Esophagus squamous epithelium (tissue), 5 donors: ENCODE measurements at regions not wholly inside any gene's neighbourhood (a gene's known extent, or its start where the extent isn't known, plus 50 kb on each side); places are given as distances from the start of the nearest gene placed in this dataset.

Source experiments
- DNase-seq: peaks from one replicate; lab custom pipeline; 2025; lab: John Stamatoyannopoulos, UW
- H3K27ac ChIP-seq, 4 donors: fragments of 200-600 bp; sonication (generic); one replicate each; pipeline ENCODE4 v1.5.1; 2016 to 2019; ENCODE audit warnings: mild to moderate bottlenecking in 1 of 4
- H3K27me3 ChIP-seq, 4 donors: fragments of 200-600 bp; sonication (generic); 1 replicate in 3 of 4; 2 replicates in 1 of 4; pipeline versions ENCODE4 v1.5.1 to v1.6.0; 2017 to 2021; ENCODE audit warnings: antibody characterized with exemption in 1 of 4
- H3K36me3 ChIP-seq, 3 donors: fragments of 200-600 bp; sonication (generic); one replicate each; pipeline ENCODE4 v1.5.1; 2016 to 2019
- H3K4me1 ChIP-seq, 3 donors: fragments of 200-600 bp; sonication (generic); one replicate each; pipeline ENCODE4 v1.5.1; 2017 to 2019
- H3K4me3 ChIP-seq, 4 donors: fragments of 200-600 bp; sonication (generic); 1 replicate in 3 of 4; 2 replicates in 1 of 4; pipeline ENCODE4 v1.5.1; 2016 to 2019; ENCODE audit warnings: mild to moderate bottlenecking in 2 of 4, moderate library complexity in 1 of 4
- H3K9me3 ChIP-seq, 3 donors: fragments of 200-600 bp; sonication (generic); one replicate each; pipeline ENCODE4 v1.5.1; 2016 to 2019
- CTCF ChIP-seq, 6 experiments: fragments of 450-650 bp in 4 of 6; fragments of 200-600 bp in 2 of 6; sonication (generic) in 2 of 6; IDR thresholded peaks; one replicate each; pipeline ENCODE4 v1.5.1; 2016 to 2019; ENCODE audit warnings: antibody characterized with exemption in 6 of 6, mild to moderate bottlenecking in 4 of 6, moderate library complexity in 4 of 6
- POLR2A ChIP-seq, 4 donors: fragments of 450-650 bp; IDR thresholded peaks; one replicate each; pipeline ENCODE4 v1.6.1; 2017; ENCODE audit warnings: antibody characterized with exemption in 4 of 4, mild to moderate bottlenecking in 4 of 4, moderate library complexity in 3 of 4
- WGBS, 2 donors: methylation state at CpG; one replicate each; pipeline ENCODE4 v1.1.5; 2018; 5-methylcytosine and 5-hydroxymethylcytosine counted together
- intact Hi-C: fragments of 100-400 bp; cut with DNase I; formaldehyde crosslinking; loops from one replicate; pipeline ENCODE4 v1.15.0; 2022
- donor health status: DM: yes; HTN: yes; CAD: no.

GRCh38 chr3:13136426-13136825 is 63.2 kb upstream of the IQSEC1 start:
- Histone ChIP-seq H3K4me1 (no peaks in the 10 kb centered on the region), H3K36me3 (no peaks in the 10 kb centered on the region), H3K27me3 (peaks cover 0 to 18% (median 0%) of the 10 kb centered on the region in 4 donors), H3K9me3 (no peaks in the 10 kb centered on the region), H3K4me3 (no peak overlapping the region), H3K27ac (no peak overlapping the region)
- intact Hi-C loops, result no loop called here
- DNase-seq, result no peak
- 66 to 72% methylated on average over 11 of the region's 11 CpGs for WGBS, 2 donors
- no peak for TF ChIP-seq POLR2A (IDR thresholded peaks at IDR 0.05)
- TF ChIP-seq CTCF (IDR thresholded peaks at IDR 0.05), result no peak

- intact Hi-C loops, result no loop called here
- no peaks in the 10 kb centered on the region for H3K36me3 ChIP-seq
- no peaks in the 10 kb centered on the region for H3K9me3 ChIP-seq
- DNase-seq, result no peak
- 67 to 70% methylated on average over 3 to 7 of the region's 19 CpGs for WGBS, 2 donors
- no peak overlapping the region for H3K4me3 ChIP-seq
- H3K27ac ChIP-seq, result no peak overlapping the region
- no peaks in the 10 kb centered on the region for H3K4me1 ChIP-seq
- H3K27me3 ChIP-seq, result peaks cover 0 to 16% (median 0%) of the 10 kb centered on the region in 4 donors
- TF ChIP-seq CTCF (IDR thresholded peaks at IDR 0.05), result no peak
- no peak for TF ChIP-seq POLR2A (IDR thresholded peaks at IDR 0.05)
Observed at GRCh38 chr3:13135811-13136321, 62.6 kb upstream of the IQSEC1 start.

GRCh38 chr3:13135251-13135810 is 62.1 kb upstream of the IQSEC1 start:
- H3K27me3 ChIP-seq, result peaks cover 0 to 16% (median 0%) of the 10 kb centered on the region in 4 donors
- no peak overlapping the region for H3K27ac ChIP-seq
- no peak overlapping the region for H3K4me3 ChIP-seq
- 70 to 80% methylated on average over 2 to 5 of the region's 9 CpGs for WGBS, 2 donors
- H3K36me3 ChIP-seq, result no peaks in the 10 kb centered on the region
- no peaks in the 10 kb centered on the region for H3K4me1 ChIP-seq
- H3K9me3 ChIP-seq, result no peaks in the 10 kb centered on the region
- intact Hi-C loops, result no loop called here
- no peak for DNase-seq
- TF ChIP-seq CTCF (IDR thresholded peaks at IDR 0.05), result no peak
- no peak for TF ChIP-seq POLR2A (IDR thresholded peaks at IDR 0.05)

- TF ChIP-seq POLR2A (IDR thresholded peaks at IDR 0.05), result no peak
- TF ChIP-seq CTCF (IDR thresholded peaks at IDR 0.05), result no peak
- H3K4me1 ChIP-seq, result no peaks in the 10 kb centered on the region
- H3K36me3 ChIP-seq, result no peaks in the 10 kb centered on the region
- H3K27me3 ChIP-seq, result peaks cover 0 to 16% (median 0%) of the 10 kb centered on the region in 4 donors
- H3K4me3 ChIP-seq, result no peak overlapping the region
- H3K9me3 ChIP-seq, result no peaks in the 10 kb centered on the region
- no peak overlapping the region for H3K27ac ChIP-seq
- intact Hi-C loops, result no loop called here
- no peak for DNase-seq
- WGBS, 2 donors, result 91% methylated on average over 6 of the region's 8 CpGs; no CpG with 5 or more reads in 1 of the 2 donors
Observed at GRCh38 chr3:13134879-13135206, 61.6 kb upstream of the IQSEC1 start.

GRCh38 chr3:13134166-13134878 is 61.1 kb upstream of the IQSEC1 start:
- Histone ChIP-seq H3K4me1 (no peaks in the 10 kb centered on the region), H3K9me3 (no peaks in the 10 kb centered on the region), H3K27me3 (peaks cover 0 to 16% (median 0%) of the 10 kb centered on the region in 4 donors), H3K36me3 (no peaks in the 10 kb centered on the region), H3K4me3 (no peak overlapping the region), H3K27ac (no peak overlapping the region)
- TF ChIP-seq POLR2A (IDR thresholded peaks at IDR 0.05), result no peak
- no peak for TF ChIP-seq CTCF (IDR thresholded peaks at IDR 0.05)
- intact Hi-C loops, result no loop called here
- no peak for DNase-seq
- 43 to 80% methylated on average over 1 to 11 of the region's 12 CpGs for WGBS, 2 donors
